ENCODE measurements at regions not wholly inside any gene's neighbourhood (a gene's known extent, or its start where the extent isn't known, plus 50 kb on each side); places are given as distances from the start of the nearest gene placed in this dataset.

DNA sequence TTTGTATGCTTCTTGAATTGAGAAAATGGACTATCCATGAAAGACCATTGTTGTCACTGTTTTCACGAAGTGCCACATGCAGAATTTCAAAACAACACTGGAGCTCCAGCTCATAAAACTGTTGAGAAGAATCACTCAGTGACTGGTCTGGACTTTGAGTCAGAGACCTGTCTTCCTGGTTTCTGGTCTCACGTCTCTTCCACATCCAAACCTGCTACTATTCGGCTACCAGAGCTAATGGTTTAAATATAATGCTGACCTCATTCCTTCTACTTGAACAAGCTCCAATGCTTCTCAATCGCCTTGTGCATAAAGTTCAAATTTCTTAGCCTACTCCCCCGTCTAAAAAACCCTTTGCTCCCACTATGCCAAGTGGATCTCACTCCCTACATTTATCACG is 227.9 kb upstream of the NR2F2 start:
- no peaks in the 10 kb centered on the region for H3K36me3 Mint-ChIP-seq
- no peak overlapping the region for H3K4me3 Mint-ChIP-seq
- no peak overlapping the region for H3K27ac Mint-ChIP-seq
- no peaks in the 10 kb centered on the region for H3K9me3 Mint-ChIP-seq
- H3K27me3 Mint-ChIP-seq, result peaks cover 11% of the 10 kb centered on the region
- no peaks in the 10 kb centered on the region for H3K4me1 Mint-ChIP-seq

DNA sequence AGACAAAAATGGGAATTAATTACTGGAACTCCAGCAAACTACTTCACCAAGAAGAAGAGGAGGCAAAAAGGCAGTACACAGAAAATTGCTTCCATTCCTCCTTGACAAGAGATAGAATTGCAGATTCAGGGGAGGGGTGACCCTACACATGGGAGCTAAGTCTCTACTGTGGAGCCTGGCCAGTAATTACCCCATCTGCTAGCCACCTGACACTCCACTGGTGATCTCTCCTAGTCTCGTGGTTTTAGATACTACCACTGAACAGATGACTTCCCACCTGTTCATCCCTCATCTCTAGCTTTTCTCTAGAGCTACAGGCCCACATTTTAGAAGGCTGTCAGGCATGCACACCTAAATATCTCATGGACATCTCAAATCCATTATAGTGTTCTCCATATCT is 224.3 kb upstream of the NR2F2 start:
- Mint-ChIP-seq H3K4me3 (no peak overlapping the region), H3K9me3 (no peaks in the 10 kb centered on the region), H3K27ac (no peak overlapping the region), H3K4me1 (no peaks in the 10 kb centered on the region), H3K36me3 (no peaks in the 10 kb centered on the region), H3K27me3 (peaks cover 6% of the 10 kb centered on the region)

DNA sequence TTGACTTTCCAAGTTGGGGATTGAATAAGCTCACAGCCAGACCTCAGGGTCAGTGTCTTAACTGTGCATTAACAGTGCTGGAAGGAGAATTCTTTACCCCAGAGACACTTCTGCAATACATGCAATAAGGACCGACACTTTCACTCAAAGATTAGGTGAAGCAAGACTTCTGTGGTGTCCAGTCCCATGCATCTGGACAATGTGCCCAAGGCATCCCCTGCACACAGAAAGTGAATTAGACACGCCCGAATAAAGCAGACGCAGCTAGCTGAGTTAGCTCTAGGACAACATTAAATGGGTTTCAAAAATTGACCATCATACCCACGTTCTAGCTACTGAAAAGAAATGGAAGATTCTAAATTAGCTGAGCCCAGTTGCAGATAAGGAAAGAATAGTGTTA is 223.9 kb upstream of the NR2F2 start:
- H3K27ac Mint-ChIP-seq, result no peak overlapping the region
- no peaks in the 10 kb centered on the region for H3K4me1 Mint-ChIP-seq
- H3K9me3 Mint-ChIP-seq, result no peaks in the 10 kb centered on the region
- no peaks in the 10 kb centered on the region for H3K36me3 Mint-ChIP-seq
- H3K4me3 Mint-ChIP-seq, result no peak overlapping the region
- peaks cover 6% of the 10 kb centered on the region for H3K27me3 Mint-ChIP-seq

DNA sequence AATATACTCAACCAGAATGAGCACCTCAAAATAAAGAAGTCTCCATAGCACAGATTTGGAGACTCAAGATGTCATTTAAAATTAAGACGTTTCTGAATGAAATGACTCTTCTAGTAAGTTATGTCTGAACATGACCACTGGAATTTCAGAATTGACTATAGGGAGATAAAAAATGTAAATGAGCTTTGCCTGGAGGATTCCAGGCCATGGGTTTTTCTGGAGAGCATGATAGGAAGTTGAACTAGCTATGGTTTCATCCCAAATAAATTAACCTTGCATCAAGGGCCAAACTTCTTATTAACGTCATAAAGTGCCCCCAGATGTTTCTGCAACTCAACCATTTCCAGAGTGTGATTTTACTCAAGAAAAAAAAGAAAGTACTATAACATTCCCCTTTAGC is 222.6 kb upstream of the NR2F2 start:
- no peak overlapping the region for H3K27ac Mint-ChIP-seq
- H3K4me1 Mint-ChIP-seq, result no peaks in the 10 kb centered on the region
- H3K4me3 Mint-ChIP-seq, result no peak overlapping the region
- no peaks in the 10 kb centered on the region for H3K36me3 Mint-ChIP-seq
- H3K27me3 Mint-ChIP-seq, result peaks cover 2% of the 10 kb centered on the region
- no peaks in the 10 kb centered on the region for H3K9me3 Mint-ChIP-seq

DNA sequence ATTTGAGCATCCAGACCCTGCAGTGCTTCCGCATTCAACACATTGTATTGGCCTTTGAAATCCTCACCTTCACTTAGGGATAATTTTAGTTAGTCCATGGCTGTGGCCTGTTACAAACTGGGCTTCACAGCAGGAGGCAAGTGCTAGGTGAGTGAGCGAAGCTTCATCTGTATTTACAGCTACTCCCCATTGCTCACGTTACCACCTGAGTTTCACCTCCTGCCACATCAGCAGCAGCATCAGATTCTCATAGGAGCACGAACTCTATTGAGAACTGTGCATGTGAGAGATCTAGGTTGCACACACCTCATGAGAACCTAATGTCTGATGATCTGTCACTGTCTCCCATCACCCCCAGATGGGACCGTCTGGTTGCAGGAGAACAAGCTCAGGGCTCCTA is 222.1 kb upstream of the NR2F2 start:
- H3K27ac Mint-ChIP-seq, result no peak overlapping the region
- H3K9me3 Mint-ChIP-seq, result no peaks in the 10 kb centered on the region
- no peaks in the 10 kb centered on the region for H3K4me1 Mint-ChIP-seq
- no peaks in the 10 kb centered on the region for H3K36me3 Mint-ChIP-seq
- peaks cover 2% of the 10 kb centered on the region for H3K27me3 Mint-ChIP-seq
- no peak overlapping the region for H3K4me3 Mint-ChIP-seq

DNA sequence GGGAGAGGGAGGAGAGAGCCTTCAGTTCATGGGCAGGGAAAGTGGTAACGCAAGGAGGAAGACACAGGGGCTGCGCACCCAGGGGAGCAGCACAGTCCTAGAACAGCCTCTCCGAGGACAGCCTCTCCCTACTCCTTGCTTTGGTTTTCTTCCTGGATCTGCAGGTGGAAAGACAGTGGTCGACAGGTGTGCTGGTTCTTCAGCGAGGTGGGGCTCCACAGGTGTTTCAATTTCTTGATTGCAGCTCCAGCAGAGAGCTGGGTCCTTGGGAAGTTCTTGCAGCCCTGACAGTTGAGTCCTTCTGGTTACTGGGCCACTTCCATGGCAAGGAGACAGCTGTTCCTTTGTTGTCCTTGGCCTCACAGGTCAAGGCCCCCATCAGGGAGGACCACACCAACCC is 220.7 kb upstream of the NR2F2 start:
- Mint-ChIP-seq H3K9me3 (no peaks in the 10 kb centered on the region), H3K4me1 (no peaks in the 10 kb centered on the region), H3K4me3 (no peak overlapping the region), H3K27ac (no peak overlapping the region), H3K27me3 (peaks cover 5% of the 10 kb centered on the region), H3K36me3 (no peaks in the 10 kb centered on the region)

DNA sequence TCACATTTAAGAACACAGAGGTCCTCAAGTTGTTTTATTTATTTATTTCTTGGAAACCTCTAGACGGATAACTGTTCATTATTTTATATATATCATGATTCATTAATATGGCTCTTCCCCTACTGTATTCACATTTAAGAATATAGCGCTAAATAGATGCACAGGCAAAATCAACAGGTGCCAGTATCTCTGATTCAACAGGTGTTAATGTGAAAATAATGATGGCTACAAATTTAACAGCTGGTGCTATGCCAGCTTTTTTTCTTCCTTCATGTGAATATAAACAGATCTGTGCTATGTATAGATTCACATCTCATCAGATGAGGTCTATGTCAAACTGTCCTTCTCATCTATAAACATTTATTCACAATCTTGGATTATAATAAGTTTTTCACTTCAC is 218.5 kb upstream of the NR2F2 start:
- no peaks in the 10 kb centered on the region for H3K9me3 Mint-ChIP-seq
- no peaks in the 10 kb centered on the region for H3K4me1 Mint-ChIP-seq
- H3K27me3 Mint-ChIP-seq, result peaks cover 6% of the 10 kb centered on the region
- no peaks in the 10 kb centered on the region for H3K36me3 Mint-ChIP-seq
- H3K4me3 Mint-ChIP-seq, result no peak overlapping the region
- H3K27ac Mint-ChIP-seq, result no peak overlapping the region

DNA sequence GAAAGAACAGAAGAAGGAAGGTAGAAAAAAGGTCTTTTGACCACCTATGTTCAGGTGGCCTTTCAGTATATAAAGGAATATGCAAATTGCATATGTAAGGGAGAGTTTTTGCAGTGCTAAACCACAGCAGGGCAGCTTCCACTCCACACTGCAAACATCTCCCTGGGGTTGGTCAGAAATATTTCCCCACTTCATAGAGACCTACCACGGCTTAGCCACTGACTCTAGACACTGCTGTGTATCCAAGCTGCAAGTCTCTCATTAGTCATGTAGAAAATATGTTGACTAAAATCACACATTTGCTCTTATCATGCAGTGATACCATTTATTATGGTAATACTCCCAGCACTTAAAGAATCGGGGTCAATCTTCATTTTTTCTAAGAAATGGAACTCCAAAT is 214.9 kb upstream of the NR2F2 start:
- Mint-ChIP-seq H3K4me3 (no peak overlapping the region), H3K27me3 (peaks cover 6% of the 10 kb centered on the region), H3K9me3 (no peaks in the 10 kb centered on the region), H3K36me3 (no peaks in the 10 kb centered on the region), H3K27ac (no peak overlapping the region), H3K4me1 (no peaks in the 10 kb centered on the region)

DNA sequence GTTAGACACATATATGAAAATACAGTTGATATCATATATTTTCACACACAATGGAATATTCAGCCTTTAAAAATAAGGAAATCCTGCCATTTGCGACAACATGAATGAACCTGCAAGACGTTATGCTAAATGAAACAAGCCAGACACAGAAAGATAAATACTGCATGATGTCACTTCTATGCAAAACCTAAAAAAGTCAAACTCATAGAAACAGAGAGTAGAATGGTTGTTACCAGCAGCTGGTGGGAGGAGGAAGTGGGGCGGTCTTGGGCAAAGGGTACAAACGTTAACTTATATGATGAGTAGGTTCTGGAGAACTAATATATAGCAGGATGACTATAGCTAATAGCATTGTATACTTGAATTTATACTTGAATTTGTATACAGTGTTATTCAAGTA is 213.2 kb upstream of the NR2F2 start:
- no peak overlapping the region for H3K4me3 Mint-ChIP-seq
- no peaks in the 10 kb centered on the region for H3K9me3 Mint-ChIP-seq
- peaks cover 6% of the 10 kb centered on the region for H3K27me3 Mint-ChIP-seq
- H3K36me3 Mint-ChIP-seq, result no peaks in the 10 kb centered on the region
- H3K27ac Mint-ChIP-seq, result no peak overlapping the region
- H3K4me1 Mint-ChIP-seq, result no peaks in the 10 kb centered on the region

DNA sequence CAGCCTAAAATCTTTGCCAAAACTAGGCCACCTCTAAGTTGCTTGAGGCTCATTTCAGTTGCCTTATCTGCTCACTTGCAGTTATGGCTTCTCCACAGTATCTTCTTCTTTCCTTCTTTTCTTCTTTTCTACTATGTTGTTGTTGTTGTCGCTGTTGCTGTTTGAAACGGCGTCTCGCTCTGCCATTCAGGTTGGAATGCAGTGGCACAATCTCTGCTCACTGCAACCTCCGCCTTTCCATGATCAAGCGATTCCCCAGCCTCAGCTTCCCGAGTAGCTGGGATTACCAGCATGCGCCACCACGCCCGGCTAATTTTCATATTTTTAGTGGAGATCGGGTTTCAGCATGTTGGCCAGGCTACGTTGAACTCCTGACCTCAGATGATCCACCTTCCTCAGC is 210.8 kb upstream of the NR2F2 start:
- Mint-ChIP-seq H3K9me3 (no peaks in the 10 kb centered on the region), H3K27me3 (peaks cover 3% of the 10 kb centered on the region), H3K36me3 (no peaks in the 10 kb centered on the region), H3K27ac (no peak overlapping the region), H3K4me1 (no peaks in the 10 kb centered on the region), H3K4me3 (no peak overlapping the region)

DNA sequence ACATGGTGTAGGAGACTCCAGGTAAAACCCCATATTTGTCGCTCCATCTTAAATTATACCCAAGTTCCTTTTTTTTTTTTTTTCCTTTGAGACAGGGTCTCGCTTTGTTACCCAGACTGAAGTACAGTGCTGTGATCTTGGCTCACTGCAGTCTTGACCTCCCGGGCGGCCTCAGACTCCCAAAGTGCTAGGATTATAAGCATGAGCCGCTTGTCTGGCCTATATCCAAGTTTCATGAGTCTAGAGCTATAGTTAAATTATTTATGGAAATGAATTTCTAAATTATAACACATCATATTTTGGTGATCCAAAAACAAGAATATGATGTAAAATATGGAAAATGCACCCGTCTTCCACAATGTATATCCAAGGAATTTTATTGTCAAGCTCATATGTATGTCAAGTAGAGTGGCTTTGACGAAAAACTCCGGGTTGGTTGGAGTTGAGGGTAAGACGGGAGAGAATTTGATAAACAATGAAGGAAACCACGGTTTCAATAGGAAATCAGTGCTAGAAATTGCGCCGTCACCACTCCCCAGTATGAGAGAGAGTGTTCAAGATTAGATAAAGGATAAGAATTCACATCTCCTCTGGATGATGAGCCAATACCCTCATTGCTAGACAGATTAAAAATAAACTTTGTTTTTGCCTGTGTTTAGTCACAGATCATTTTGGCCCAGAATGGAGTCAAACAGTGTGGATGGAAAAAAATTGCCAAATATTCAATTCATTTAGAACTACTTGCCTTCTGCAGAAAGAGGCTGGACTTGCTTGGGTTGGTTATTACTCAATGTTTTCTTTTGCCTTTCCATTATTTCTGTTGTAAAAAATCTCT is 209.2 kb upstream of the NR2F2 start:
- peaks cover 10% of the 10 kb centered on the region for H3K27me3 Mint-ChIP-seq
- no peaks in the 10 kb centered on the region for H3K36me3 Mint-ChIP-seq
- H3K27ac Mint-ChIP-seq, result no peak overlapping the region
- no peaks in the 10 kb centered on the region for H3K4me1 Mint-ChIP-seq
- no peak overlapping the region for H3K4me3 Mint-ChIP-seq
- no peaks in the 10 kb centered on the region for H3K9me3 Mint-ChIP-seq

DNA sequence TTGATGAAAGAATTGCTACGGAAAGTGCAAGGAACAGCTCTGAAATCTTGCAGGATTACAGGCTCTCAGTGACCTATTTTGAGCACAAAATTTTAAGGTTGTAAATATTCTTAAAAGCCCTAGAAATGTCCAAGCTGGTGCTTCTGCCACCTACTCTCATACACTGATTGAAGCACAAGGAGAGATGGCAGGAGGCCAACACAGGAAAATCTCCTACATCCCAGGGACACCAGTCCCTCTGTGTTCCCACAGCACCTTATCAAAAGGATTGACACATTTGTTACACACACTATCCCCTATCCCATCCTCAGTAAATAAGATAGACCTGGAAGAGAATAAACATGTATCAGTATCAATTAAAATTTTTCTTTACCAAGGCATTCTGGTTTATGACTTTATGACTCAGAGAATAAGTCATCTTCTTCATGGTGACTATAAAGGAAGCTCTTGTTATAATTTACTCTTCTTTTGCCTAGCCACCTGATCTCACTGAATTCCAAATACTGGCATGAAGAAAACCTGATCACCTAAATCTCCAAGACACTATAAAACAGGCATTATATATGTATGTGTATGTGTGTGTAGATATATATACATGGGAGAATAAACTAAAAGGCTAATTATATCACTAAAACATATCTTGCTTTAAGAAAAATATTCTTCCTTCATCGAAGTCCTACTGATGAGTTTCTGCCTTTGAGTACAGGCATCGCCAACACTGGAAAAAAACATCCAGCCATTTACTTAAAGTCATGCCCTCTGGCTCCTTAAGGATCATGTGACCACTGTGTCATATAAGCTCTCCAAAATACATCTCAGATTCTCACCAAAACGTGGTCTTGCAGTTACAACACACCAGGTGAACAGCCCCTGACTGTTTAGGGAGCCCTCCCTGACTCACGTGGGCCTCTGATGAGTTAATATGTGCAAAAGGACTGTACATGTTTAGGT is 208.1 kb upstream of the NR2F2 start:
- Mint-ChIP-seq H3K27ac (no peak overlapping the region), H3K27me3 (peaks cover 20% of the 10 kb centered on the region), H3K4me3 (no peak overlapping the region), H3K9me3 (no peaks in the 10 kb centered on the region), H3K36me3 (no peaks in the 10 kb centered on the region), H3K4me1 (no peaks in the 10 kb centered on the region)

DNA sequence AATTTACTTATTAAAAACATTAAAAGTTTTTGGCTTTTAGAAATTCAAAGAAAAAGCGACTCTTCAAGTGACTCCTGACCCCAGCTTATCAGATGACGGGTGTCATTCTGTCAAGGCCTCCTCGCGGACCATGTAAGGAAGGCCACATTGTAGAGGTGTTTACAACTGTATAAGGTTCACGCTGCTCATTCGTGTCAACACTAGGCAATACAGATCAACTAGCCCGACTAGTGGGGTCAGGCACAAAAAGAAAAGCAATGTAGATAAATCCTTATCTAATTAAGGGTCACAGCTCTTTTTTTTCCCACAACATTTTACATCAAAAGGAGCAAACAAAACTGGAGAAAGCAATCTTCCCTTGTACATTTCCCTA is 207.5 kb upstream of the NR2F2 start:
- Mint-ChIP-seq H3K36me3 (no peaks in the 10 kb centered on the region), H3K4me1 (no peaks in the 10 kb centered on the region), H3K4me3 (no peak overlapping the region), H3K9me3 (no peaks in the 10 kb centered on the region), H3K27me3 (peaks cover 21% of the 10 kb centered on the region), H3K27ac (no peak overlapping the region)

DNA sequence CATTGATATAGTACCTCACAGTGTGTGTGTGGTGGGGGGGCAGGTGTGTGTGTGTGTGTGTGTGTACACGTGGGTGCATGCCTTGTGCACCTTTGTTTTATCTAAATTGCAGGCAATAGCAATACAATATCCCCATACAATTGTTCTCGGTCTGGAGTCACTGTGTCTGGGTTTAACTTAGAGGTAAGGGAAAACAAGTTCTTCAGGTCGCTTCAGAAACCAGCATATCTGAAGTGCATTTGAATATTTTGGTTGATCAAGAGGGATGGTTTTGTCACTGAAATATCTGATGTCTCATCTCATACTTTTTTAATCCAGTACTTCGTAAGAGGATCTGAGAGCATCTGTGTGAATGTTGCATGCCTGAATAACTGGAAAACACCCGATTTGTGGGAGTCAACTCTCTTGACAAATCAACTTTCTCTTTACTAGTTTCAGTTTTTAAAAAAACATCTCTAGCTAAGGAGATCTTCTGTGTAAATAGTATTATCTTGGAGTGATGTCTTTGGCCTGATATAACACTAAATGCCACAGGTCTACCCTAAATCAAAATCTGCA is 206.8 kb upstream of the NR2F2 start:
- no peak overlapping the region for H3K4me3 Mint-ChIP-seq
- peaks cover 22% of the 10 kb centered on the region for H3K27me3 Mint-ChIP-seq
- H3K36me3 Mint-ChIP-seq, result no peaks in the 10 kb centered on the region
- no peak overlapping the region for H3K27ac Mint-ChIP-seq
- H3K9me3 Mint-ChIP-seq, result no peaks in the 10 kb centered on the region
- H3K4me1 Mint-ChIP-seq, result no peaks in the 10 kb centered on the region

DNA sequence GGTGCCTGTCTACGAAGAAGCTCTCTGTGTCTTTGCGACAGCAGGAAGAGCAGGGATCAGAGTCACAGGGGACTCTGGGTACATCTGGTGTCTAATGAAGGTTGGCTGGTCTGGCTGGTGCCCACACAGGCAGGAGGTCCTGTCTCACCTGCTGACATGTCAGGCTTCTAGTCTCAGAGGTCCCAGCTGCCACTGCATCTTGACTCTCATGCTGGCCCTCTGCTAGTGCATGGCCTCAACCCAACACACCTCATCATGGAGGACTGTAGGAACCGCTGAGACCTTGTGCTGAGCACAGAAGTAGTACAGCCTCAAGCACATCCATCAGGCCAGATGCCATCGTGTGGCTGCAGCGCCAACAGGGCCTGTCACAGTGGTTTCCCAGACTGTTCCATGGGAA is 206.1 kb upstream of the NR2F2 start:
- H3K4me3 Mint-ChIP-seq, result no peak overlapping the region
- H3K27me3 Mint-ChIP-seq, result peaks cover 22% of the 10 kb centered on the region
- H3K27ac Mint-ChIP-seq, result no peak overlapping the region
- no peaks in the 10 kb centered on the region for H3K9me3 Mint-ChIP-seq
- no peaks in the 10 kb centered on the region for H3K36me3 Mint-ChIP-seq
- H3K4me1 Mint-ChIP-seq, result no peaks in the 10 kb centered on the region
